ENCODE measurements at regions not wholly inside any gene's neighbourhood (a gene's known extent, or its start where the extent isn't known, plus 50 kb on each side); places are given as distances from the start of the nearest gene placed in this dataset.

DNA sequence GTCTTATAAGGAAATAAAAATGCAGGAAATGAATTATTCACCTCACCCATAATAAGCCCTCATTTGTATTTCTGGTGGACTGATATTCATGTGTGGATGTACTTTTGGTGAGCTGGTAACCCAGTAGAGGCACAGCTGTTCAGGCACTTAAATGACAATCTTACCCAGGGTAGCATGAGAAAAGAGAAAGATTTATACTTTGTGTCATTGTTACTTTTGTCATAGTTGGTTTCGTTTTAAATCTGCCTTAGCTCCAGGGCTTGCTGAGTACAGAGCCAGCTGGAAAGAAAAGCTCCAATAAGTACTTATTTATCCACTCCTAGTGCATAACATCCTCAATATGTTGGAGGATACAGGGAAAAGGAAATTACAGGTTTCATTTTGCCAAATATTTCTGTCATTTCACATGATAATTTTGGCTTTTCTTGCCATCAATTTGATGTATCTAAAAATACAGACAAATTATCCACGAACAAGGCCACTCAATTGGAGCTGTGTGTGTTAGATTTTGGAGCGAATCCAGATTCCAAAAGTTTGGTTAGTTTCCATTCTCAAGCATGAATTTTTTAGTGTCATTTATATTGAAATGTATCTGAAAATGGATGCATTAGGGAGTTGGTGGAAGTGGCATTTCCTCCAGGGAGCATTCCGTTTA lies 1276.1 kb upstream of the FAM98A start:
- Histone ChIP-seq H3K9me3 (ENCODE audit: control insufficient read depth, low read length) (no peaks in the 10 kb centered on the region), H3K36me3 (ENCODE audit: control insufficient read depth, insufficient read depth, low read length, severe bottlenecking) (no peaks in the 10 kb centered on the region), H3K4me1 (ENCODE audit: control insufficient read depth, insufficient read depth, low read length) (no peaks in the 10 kb centered on the region), H3K4me3 (ENCODE audit: low read length) (no peak overlapping the region), H3K27me3 (replicated peaks; ENCODE audit: control insufficient read depth, insufficient read depth, low read length) (no peaks in the 10 kb centered on the region), H3K9ac (ENCODE audit: low read length) (no peak overlapping the region)
- no peak for DNase-seq (ENCODE audit: low read depth)

DNA sequence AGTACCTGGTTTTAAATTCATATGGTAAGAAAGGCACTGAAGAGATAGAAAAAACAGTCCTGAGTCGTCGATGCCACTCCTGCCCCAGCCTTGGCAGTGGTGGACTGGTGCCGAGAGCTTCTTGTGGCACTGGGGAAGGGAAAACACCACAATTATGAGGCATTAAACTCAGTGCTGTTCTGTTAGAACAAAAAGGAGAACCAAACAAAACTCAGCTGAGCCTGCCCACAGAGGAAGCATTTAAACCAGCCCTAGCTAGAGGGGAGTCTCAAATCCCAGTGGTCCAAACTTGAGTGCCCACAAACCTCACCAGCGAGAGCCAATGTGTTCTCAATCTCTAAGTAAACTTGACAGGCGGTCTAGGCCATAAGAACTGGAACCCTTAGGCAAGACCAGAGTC lies 1254.5 kb upstream of the FAM98A start:
- no peak for DNase-seq (ENCODE audit: low read depth)
- no peak overlapping the region for H3K4me3 ChIP-seq (ENCODE audit: low read length)

DNA sequence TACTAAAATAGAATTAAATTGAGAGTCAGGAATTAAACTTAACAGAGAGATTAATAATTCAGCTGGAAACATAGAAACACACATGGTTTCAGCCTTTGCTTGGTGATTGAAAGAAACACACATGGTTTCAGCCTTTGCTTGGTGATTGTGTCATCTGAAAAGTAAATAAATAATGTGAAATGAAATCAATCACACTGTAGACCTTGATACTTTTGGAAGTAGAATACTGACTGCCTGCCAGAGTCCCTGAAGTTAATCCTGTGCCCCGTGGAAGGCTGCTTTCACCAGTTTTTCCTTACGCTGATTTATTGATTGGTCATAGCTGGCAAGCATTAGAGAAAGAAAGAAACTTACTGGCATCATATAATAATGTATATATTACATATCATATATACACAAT lies 1252.7 kb upstream of the FAM98A start:
- Histone ChIP-seq H3K4me3 (ENCODE audit: low read length) (no peak overlapping the region), H3K4me1 (ENCODE audit: control insufficient read depth, insufficient read depth, low read length) (no peaks in the 10 kb centered on the region), H3K36me3 (ENCODE audit: control insufficient read depth, insufficient read depth, low read length, severe bottlenecking) (no peaks in the 10 kb centered on the region), H3K9ac (ENCODE audit: low read length) (no peak overlapping the region), H3K9me3 (ENCODE audit: control insufficient read depth, low read length) (peaks cover 3% of the 10 kb centered on the region), H3K27me3 (replicated peaks; ENCODE audit: control insufficient read depth, insufficient read depth, low read length) (no peaks in the 10 kb centered on the region)
- DNase-seq (ENCODE audit: low read depth) = no peak

More for the DNA sequence above, 1254.5 kb upstream of the FAM98A start:
- no peaks in the 10 kb centered on the region for H3K27me3 ChIP-seq (replicated peaks; ENCODE audit: control insufficient read depth, insufficient read depth, low read length)
- no peaks in the 10 kb centered on the region for H3K4me1 ChIP-seq (ENCODE audit: control insufficient read depth, insufficient read depth, low read length)
- H3K36me3 ChIP-seq (ENCODE audit: control insufficient read depth, insufficient read depth, low read length, severe bottlenecking) = no peaks in the 10 kb centered on the region
- no peak overlapping the region for H3K9ac ChIP-seq (ENCODE audit: low read length)
- peaks cover 3% of the 10 kb centered on the region for H3K9me3 ChIP-seq (ENCODE audit: control insufficient read depth, low read length)

DNA sequence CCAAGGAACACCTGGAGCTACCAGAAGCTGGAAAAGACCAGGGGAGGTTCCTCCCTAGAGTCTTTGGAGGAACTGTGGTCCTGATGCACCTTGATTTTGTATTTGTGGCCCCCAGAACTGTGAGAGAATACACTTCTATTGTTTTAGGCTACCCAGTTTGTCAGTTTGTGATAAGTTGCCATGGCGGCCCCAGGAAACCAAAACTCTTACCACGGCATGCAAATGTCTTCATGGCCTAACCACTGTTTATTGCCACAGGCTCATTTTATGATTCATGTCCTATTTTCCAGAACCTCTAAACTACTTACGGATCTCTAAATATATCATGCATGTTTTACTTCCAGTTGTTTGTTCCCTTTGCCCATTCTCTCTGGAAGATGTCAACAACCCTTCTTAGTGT lies 1250.7 kb upstream of the FAM98A start:
- H3K9me3 ChIP-seq (ENCODE audit: control insufficient read depth, low read length) = peaks cover 3% of the 10 kb centered on the region
- no peaks in the 10 kb centered on the region for H3K4me1 ChIP-seq (ENCODE audit: control insufficient read depth, insufficient read depth, low read length)
- no peak overlapping the region for H3K4me3 ChIP-seq (ENCODE audit: low read length)
- no peak for DNase-seq (ENCODE audit: low read depth)
- H3K27me3 ChIP-seq (replicated peaks; ENCODE audit: control insufficient read depth, insufficient read depth, low read length) = no peaks in the 10 kb centered on the region
- no peaks in the 10 kb centered on the region for H3K36me3 ChIP-seq (ENCODE audit: control insufficient read depth, insufficient read depth, low read length, severe bottlenecking)
- no peak overlapping the region for H3K9ac ChIP-seq (ENCODE audit: low read length)

DNA sequence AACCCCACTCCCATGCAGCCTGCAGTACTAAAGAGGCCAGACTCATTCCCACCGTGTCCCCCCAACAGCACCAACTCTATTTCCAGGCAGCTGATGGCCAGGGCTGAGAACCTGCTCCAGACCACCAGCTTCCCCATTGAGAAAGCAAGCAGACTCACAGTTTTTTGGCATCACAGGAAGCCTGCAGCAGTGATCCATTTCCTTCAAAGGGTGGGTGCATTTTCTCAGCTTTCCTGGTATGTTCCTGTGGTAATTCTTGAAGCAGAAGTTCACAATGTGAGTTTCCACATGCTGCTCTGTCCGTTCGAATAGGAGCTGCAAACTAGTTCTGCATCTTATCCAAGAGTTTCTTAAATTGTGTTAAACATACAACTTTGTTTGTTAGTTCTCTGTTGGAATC lies 1249.6 kb upstream of the FAM98A start:
- no peak overlapping the region for H3K4me3 ChIP-seq (ENCODE audit: low read length)
- H3K36me3 ChIP-seq (ENCODE audit: control insufficient read depth, insufficient read depth, low read length, severe bottlenecking) = no peaks in the 10 kb centered on the region
- H3K9ac ChIP-seq (ENCODE audit: low read length) = no peak overlapping the region
- DNase-seq (ENCODE audit: low read depth) = no peak
- H3K9me3 ChIP-seq (ENCODE audit: control insufficient read depth, low read length) = no peaks in the 10 kb centered on the region
- no peaks in the 10 kb centered on the region for H3K4me1 ChIP-seq (ENCODE audit: control insufficient read depth, insufficient read depth, low read length)
- no peaks in the 10 kb centered on the region for H3K27me3 ChIP-seq (replicated peaks; ENCODE audit: control insufficient read depth, insufficient read depth, low read length)

DNA sequence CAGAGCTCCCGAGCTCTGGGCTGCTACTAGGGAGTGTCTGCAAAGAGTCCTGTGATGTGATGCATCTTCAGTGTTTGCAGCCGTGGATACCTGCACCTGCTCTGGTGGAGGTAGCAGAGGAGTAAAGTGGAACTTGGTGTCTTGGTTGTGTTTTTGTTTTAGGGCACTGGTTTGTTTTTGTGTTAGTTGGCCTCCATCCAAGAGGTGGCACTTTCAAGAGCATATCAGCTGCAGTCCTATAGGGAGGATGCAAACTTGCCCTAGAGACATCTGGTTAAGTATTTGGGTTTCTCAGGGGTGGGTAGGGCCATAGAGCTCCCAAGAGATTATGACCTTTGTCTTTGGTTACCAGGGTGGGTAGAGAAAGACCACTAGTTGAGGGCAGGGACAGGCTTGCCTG lies 1249.0 kb upstream of the FAM98A start:
- Histone ChIP-seq H3K9ac (ENCODE audit: low read length) (no peak overlapping the region), H3K9me3 (ENCODE audit: control insufficient read depth, low read length) (no peaks in the 10 kb centered on the region), H3K27me3 (replicated peaks; ENCODE audit: control insufficient read depth, insufficient read depth, low read length) (no peaks in the 10 kb centered on the region), H3K36me3 (ENCODE audit: control insufficient read depth, insufficient read depth, low read length, severe bottlenecking) (no peaks in the 10 kb centered on the region), H3K4me3 (ENCODE audit: low read length) (no peak overlapping the region), H3K4me1 (ENCODE audit: control insufficient read depth, insufficient read depth, low read length) (no peaks in the 10 kb centered on the region)
- DNase-seq (ENCODE audit: low read depth) = no peak

DNA sequence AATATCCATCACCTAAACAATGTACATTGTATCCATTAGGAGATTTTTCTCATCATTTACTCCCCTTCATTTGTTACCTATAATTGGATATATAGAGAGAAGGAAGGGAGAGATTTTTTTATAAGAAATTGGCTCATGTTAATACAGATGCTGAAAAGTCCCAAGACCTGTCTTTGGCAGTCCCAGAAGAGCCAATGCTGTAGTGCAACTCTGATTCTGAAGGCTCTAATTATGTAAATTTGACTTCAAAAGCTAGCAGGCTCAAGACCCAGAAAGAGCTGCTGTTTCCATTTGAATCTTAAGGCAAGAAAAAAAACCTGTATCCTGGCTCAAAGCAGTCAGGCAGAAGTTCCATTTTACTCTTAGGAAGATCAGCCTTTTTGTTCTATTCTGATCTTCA lies 1245.5 kb upstream of the FAM98A start:
- Histone ChIP-seq H3K9ac (ENCODE audit: low read length) (no peak overlapping the region), H3K36me3 (ENCODE audit: control insufficient read depth, insufficient read depth, low read length, severe bottlenecking) (no peaks in the 10 kb centered on the region), H3K4me1 (ENCODE audit: control insufficient read depth, insufficient read depth, low read length) (no peaks in the 10 kb centered on the region), H3K9me3 (ENCODE audit: control insufficient read depth, low read length) (no peaks in the 10 kb centered on the region), H3K27me3 (replicated peaks; ENCODE audit: control insufficient read depth, insufficient read depth, low read length) (no peaks in the 10 kb centered on the region), H3K4me3 (ENCODE audit: low read length) (no peak overlapping the region)
- DNase-seq (ENCODE audit: low read depth) = no peak

DNA sequence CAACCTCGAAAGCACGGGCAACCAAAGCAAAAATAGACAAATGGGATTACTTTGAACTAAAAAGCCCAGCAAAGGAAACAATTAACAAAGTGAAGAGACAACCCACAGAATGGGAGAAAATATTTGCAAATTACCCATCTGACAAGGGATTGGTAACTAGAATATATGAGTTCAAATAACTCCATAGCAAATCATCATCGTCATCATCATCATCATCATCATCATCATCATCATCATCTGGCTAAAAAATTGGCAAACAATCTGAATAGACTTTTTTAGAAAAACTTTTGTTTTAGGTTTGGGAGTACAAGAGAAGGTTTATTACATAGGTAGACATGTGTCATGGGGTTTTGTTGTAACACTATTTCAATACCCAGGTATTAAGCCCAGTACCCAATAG lies 1239.3 kb upstream of the FAM98A start:
- H3K9ac ChIP-seq (ENCODE audit: low read length) = no peak overlapping the region
- no peaks in the 10 kb centered on the region for H3K4me1 ChIP-seq (ENCODE audit: control insufficient read depth, insufficient read depth, low read length)
- no peaks in the 10 kb centered on the region for H3K27me3 ChIP-seq (replicated peaks; ENCODE audit: control insufficient read depth, insufficient read depth, low read length)
- DNase-seq (ENCODE audit: low read depth) = no peak
- no peaks in the 10 kb centered on the region for H3K36me3 ChIP-seq (ENCODE audit: control insufficient read depth, insufficient read depth, low read length, severe bottlenecking)
- peaks cover 9% of the 10 kb centered on the region for H3K9me3 ChIP-seq (ENCODE audit: control insufficient read depth, low read length)
- no peak overlapping the region for H3K4me3 ChIP-seq (ENCODE audit: low read length)

DNA sequence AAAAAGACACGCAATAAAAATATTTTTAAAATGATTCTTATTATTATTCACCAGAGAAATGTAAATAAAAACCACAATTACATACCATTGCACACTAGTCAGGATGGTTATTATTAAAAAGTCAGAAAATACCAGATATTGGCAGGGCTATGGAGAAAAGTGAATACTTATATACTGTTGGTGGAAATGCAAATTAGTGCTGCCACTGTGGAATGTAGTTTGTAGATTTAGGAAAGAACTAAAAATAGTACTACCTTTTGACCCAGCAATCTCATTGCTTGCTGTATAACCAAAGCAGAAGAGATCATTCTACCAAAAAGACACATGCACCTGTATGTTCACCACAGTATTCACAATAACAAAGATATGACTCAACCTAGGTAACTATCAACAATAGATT lies 1237.3 kb upstream of the FAM98A start:
- Histone ChIP-seq H3K36me3 (ENCODE audit: control insufficient read depth, insufficient read depth, low read length, severe bottlenecking) (no peaks in the 10 kb centered on the region), H3K4me1 (ENCODE audit: control insufficient read depth, insufficient read depth, low read length) (no peaks in the 10 kb centered on the region), H3K9me3 (ENCODE audit: control insufficient read depth, low read length) (peaks cover 11% of the 10 kb centered on the region), H3K27me3 (replicated peaks; ENCODE audit: control insufficient read depth, insufficient read depth, low read length) (no peaks in the 10 kb centered on the region), H3K9ac (ENCODE audit: low read length) (no peak overlapping the region), H3K4me3 (ENCODE audit: low read length) (no peak overlapping the region)
- no peak for DNase-seq (ENCODE audit: low read depth)

DNA sequence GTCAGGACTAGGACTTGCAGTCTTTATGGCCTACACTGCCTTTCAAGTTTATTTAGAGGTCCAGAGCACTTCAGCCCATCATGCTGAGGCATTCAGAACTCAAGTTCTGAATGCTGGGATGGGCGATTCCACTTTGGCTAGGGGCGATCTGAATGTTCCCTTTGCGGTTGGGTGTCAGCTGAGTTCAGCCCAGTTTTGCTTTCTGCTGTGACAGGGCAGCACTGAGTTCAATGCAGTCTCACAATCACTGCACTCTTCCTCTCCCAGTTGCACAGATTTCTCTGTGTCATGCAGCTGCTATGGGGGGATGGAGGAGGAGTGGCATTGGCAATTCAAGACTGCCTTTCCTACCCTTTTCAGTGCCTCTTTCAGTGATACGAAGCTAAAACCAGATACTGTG lies 1232.0 kb upstream of the FAM98A start:
- no peak overlapping the region for H3K4me3 ChIP-seq (ENCODE audit: low read length)
- DNase-seq (ENCODE audit: low read depth) = no peak
- peaks cover 2% of the 10 kb centered on the region for H3K9me3 ChIP-seq (ENCODE audit: control insufficient read depth, low read length)
- H3K27me3 ChIP-seq (replicated peaks; ENCODE audit: control insufficient read depth, insufficient read depth, low read length) = no peaks in the 10 kb centered on the region
- H3K36me3 ChIP-seq (ENCODE audit: control insufficient read depth, insufficient read depth, low read length, severe bottlenecking) = no peaks in the 10 kb centered on the region
- H3K9ac ChIP-seq (ENCODE audit: low read length) = no peak overlapping the region
- H3K4me1 ChIP-seq (ENCODE audit: control insufficient read depth, insufficient read depth, low read length) = no peaks in the 10 kb centered on the region

DNA sequence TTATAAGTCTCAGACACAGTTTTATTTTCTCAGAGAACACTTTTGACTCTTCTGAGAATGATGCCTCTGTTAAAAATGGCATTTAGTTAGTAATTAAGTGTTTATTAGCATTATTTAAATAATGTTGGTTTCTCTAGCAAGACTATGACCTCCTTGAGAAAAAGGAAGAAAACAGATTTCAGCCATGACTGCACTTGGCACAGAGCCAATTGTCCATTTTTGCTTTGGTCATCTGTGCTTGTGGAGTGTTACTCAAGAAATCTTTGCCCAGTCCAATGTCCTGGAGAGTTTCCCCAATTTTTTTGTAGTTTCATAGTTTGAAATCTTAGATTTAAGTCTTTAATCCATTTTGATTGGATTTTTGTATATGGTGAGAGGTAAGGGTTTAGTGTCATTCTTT lies 1229.4 kb upstream of the FAM98A start:
- Histone ChIP-seq H3K4me3 (ENCODE audit: low read length) (no peak overlapping the region), H3K36me3 (ENCODE audit: control insufficient read depth, insufficient read depth, low read length, severe bottlenecking) (no peaks in the 10 kb centered on the region), H3K27me3 (replicated peaks; ENCODE audit: control insufficient read depth, insufficient read depth, low read length) (no peaks in the 10 kb centered on the region), H3K9ac (ENCODE audit: low read length) (no peak overlapping the region), H3K9me3 (ENCODE audit: control insufficient read depth, low read length) (peaks cover 2% of the 10 kb centered on the region), H3K4me1 (ENCODE audit: control insufficient read depth, insufficient read depth, low read length) (no peaks in the 10 kb centered on the region)
- no peak for DNase-seq (ENCODE audit: low read depth)

DNA sequence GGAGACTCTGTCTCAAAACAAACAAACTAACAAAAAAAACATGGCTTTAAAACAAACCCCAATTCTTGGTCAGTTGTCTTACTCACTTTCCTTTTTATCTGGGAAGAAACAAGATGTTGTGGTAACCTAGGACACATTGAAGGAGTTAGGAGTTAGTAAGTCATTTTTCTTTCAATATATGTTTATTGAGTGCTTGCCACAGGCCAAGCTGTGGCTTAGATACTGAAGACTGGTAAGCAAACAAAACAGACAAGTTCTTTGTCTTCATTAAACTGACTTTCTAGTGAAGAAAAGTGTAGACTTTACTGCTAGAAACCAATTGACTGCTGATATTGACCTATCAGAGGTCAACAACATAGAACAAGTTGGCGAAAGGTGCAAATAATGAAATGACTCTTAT lies 1228.3 kb upstream of the FAM98A start:
- no peaks in the 10 kb centered on the region for H3K36me3 ChIP-seq (ENCODE audit: control insufficient read depth, insufficient read depth, low read length, severe bottlenecking)
- H3K27me3 ChIP-seq (replicated peaks; ENCODE audit: control insufficient read depth, insufficient read depth, low read length) = no peaks in the 10 kb centered on the region
- H3K9ac ChIP-seq (ENCODE audit: low read length) = no peak overlapping the region
- no peak overlapping the region for H3K4me3 ChIP-seq (ENCODE audit: low read length)
- no peak for DNase-seq (ENCODE audit: low read depth)
- H3K4me1 ChIP-seq (ENCODE audit: control insufficient read depth, insufficient read depth, low read length) = no peaks in the 10 kb centered on the region
- H3K9me3 ChIP-seq (ENCODE audit: control insufficient read depth, low read length) = no peaks in the 10 kb centered on the region
